SKM-1 treated with dmso at 0.1 percent for 144 hours (cell line): ENCODE measurements at regions not wholly inside any gene's neighbourhood (a gene's known extent, or its start where the extent isn't known, plus 50 kb on each side); places are given as distances from the start of the nearest gene placed in this dataset.
"Not testable (repeated sequence)": the region's sequence is repeated elsewhere in the genome, so short reads cannot be mapped to it uniquely, and the experiment has no call there.

Experiments used
- DNase-seq: peaks from one replicate; lab custom pipeline; 2025; ENCODE audit not compliant: unreplicated experiment; lab: John Stamatoyannopoulos, UW

DNA sequence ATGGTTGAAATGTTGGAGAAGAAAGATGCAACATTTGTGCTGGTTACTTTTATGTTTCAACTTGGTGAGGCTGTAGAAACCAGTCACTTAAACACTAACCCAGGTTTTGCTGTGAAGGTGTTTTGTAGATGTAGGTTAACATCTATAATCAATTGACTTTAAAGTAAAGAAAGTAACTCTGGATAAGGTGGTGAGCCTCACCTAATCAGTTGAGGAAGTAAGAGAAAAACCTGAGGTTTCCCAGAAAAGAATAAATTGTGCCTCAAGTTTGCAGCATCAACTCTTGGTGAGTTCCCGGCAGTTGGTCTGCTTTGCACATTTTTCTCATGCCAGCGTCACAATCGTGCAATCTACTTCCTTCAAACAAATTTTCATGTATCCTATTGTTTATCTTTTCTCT lies 673.4 kb downstream of the QKI start:
- no peak for DNase-seq

DNA sequence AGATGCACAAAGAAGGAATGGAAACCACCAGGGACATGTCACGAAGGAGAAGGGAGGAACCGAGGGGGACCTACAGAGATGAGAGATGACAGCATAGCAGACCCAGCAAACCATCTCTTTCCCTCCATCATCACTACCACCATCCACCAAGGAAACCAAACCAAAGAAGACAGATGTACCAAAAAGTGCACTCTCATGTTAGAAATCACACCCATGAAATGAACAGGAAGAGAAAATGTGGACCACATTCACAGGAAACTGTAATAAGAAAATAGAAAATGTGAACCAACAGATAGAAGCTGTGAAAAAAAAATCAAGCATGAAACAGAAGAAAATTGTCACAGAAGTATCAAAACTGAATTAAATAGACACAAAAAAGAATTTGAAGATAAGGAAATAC lies 672.7 kb downstream of the QKI start:
- DNase-seq: no peak

DNA sequence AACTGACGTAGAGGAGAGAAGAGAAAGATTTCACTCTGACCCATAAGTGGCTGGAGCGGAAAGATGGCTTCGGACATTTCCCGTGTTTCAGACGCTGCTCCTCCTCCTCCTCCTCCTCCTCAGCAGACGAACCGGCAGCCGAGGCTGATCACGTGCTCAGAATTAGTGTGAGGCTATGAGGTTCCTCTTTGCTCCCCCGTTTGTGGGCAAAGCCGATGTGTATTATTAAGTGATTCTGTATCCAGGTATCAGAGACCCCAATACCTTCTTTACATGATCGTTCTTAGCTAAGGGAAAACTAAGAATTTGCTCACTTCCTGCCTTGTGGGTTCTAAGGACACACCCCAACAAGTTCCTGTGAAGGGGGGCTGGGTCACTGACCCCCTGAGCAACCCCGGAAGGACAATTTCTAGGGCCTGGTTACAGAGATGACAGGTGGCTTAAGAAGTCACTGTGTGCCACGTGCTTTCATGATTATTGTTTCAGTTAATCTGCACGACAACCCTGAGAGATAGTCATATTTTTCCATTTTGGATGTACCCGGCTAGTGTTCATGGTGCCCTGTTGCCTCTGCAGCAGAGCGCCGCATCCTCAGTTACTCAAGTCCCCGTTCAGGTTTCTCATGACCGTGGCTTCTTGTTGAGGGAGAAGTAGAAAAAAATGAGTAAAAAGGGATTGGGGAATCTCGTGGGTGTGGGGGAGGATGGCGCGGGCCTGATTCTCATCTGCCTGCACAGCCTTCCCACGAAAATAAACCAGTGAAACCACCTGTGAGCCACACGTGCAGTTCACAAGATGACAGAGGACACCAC lies 671.8 kb downstream of the QKI start:
- no peak for DNase-seq

DNA sequence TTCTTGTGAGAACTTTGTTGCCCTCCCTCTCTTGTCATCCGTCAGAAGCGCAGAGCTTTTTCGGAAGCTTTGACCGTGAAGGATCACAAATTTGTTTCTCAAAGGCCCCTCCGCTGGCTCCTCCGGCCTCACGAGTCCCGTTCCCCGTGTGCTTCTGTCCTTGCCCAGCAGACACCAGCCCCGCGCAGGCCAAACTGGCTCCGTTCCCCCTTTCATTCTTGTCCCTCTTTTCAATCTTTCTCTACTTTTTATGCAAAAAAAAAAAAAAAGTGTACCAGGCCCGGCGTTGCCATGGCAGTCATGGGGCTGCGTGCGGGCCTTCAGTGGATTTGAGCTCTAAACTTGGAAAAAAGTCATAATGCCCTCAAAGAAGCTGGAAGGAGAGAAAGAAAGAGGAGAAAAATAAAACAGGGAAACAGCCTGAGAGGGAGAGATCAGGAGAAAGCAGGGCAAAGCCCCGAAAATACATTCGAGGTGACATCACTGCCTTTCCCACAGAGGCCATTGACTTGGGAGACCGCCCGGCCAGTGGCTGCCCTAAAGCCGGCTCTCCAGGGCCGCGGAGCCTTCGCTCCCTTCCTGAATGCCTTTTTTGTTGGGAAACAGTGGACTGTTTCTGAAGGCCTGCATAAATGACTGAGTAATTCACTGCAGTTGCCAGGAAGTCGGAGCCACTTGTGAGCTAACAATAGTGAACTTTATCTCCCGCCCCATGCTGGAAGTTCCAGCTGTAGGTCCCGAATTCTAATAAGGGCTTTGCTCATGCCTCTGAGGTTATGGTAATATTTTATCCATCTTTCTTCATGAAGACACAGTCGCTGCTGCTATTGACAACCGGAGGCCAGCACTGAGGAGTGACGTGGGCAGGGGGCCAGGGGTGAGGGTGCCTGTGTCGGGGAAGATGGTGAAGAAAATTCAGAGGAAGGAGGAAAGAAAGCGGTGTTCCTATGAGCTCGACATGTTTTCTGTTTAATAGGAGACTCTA lies 670.9 kb downstream of the QKI start:
- no peak for DNase-seq

DNA sequence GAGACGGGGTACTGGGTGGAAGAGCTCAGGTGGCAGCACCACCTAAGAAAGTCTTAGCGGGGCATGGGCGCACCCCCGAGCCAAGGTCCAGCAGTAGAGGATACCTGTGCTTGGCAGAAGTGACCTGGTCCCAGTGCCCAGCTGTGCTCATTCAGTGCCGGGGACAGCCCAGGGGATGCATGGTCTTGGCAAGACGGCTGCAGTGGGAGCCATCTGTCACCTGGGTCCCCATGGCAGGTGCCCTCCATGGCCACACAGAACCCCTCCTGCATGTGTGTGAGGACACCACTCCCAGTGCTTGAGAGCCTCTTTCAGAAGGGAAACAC lies 664.7 kb downstream of the QKI start:
- no peak for DNase-seq

DNA sequence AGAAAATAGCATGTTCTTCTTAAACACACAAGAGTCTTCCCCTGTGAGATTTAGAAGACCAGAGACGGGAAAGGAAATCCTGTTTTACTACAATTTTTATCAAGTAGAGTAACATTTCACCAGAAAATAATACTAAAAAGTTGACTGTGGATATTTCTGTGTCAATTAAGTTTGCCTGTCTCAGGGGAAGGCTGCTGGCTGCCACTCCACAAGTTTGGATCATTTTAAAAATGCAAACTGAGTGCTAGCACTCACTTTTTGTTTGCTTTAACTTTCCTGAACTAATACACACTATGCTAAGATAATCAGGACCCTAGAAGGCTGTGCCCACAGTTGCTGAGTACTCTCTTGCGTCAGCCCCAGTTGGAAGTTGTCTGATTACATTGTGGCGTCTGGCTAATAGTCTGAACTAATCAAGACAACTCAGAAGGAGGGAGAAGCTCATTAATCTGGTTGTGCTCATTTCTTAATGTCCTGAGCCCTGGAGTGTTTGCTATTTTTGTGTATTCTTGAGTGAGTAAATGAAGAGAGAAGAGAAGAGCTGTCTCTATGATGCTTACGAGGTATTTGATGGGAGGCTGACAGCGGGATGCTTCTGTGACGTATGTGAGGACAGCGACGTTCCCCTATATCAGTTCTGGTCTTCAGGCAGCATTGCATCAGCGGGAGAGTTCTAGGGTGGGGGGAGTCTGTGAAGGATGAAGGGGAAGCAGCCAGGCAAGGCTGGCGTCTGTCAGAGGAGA lies 664.2 kb downstream of the QKI start:
- no peak for DNase-seq

DNA sequence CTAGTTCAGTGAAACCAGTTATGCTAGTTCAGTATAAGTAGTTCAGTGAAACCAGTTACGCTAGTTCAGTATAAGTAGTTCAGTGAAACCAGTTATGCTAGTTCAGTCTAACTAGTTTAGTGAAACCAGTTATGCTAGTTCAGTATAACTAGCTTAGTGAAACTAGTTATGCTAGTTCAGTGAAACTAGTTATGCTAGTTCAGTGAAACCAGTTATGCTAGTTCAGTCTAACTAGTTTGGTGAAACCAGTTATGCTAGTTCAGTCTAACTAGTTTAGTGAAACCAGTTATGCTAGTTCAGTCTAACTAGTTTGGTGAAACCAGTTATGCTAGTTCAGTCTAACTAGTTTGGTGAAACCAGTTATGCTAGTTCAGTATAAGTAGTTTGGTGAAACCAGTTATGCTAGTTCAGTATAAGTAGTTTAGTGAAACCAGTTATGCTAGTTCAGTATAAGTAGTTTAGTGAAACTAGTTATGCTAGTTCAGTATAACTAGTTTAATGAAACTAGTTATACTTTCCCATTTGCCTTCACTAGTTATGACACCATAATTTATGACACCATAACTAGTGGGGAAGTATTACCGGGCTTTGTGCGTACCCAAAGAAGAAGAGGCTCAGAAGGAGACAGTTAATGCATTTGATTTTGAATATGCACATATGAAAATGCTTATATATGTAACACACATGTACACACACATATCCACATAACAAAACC lies 662.5 kb downstream of the QKI start:
- DNase-seq: not testable (repeated sequence)

DNA sequence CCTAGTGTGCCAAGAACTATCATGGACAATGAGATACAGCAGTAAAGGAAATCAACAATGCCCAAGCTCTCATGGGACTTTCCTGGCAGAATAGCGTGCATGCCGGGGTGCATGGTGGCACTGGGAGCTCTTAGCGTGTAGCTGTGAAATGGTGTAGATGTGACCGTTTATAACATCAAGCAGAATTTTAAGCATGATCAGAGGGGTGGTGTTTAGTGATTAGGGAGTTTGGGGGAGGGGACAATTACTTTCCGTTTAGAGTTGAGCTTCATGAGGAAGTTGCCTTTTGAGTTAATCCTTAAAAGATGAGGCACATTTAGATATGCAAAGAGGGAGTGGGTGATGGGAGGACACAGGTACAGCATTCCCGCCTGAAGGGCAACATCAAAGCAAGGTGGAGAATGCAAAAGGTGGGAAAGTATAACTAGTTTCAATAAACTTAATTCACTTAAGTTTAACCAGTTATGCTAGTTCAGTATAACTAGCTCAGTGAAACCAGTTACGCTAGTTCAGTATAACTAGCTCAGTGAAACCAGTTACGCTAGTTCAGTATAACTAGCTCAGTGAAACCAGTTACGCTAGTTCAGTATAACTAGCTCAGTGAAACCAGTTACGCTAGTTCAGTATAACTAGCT lies 661.6 kb downstream of the QKI start:
- no peak for DNase-seq

DNA sequence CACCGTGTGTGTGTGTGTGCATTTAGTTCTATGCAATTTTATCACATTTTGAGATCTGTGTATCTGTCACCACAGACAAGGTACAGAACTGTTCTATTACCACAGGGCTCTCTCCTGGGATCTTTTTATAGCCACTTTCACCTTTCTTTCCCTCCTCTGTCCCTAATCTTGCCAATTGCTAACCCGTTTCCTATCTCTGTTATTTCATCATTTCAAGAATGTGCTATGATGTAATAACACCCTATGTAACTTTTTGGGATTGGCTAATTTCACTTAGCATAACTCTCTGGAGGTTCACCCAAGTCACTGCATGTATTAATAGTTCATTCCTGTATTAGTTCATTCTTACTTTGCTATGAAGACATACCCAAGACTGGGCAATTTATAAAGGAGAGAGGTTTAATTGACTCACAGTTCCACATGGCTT lies 657.7 kb downstream of the QKI start:
- DNase-seq: no peak

DNA sequence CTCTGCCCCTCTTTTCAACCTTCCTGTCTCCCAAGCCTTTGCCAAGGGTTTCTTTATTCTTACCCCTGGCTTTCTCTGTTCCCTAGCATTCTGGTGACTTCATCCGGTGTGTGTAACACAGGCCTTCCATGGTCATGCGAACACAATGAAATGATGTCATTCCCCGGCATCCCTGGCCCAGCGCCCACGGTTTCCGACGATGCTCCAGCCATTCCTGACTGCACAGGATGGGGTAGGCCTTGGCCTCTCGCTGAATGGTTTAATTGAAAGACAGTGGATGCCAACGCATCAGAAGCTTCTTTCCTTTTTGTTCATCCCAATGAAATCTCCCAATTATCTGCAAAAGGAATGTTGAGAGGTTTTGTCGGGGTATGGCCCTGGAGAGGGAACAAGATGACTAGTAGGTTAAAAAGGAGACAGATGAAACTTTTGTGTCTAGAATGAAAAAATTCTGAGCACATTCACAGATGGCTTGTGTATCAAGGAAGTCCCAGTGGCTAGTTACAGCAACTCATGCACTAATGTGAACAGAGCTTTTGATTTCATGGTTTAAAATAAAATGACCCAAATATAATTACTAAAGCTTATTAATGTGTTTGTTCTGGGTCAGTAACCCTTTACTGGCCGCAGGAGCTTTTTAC lies 655.0 kb downstream of the QKI start:
- DNase-seq: no peak

DNA sequence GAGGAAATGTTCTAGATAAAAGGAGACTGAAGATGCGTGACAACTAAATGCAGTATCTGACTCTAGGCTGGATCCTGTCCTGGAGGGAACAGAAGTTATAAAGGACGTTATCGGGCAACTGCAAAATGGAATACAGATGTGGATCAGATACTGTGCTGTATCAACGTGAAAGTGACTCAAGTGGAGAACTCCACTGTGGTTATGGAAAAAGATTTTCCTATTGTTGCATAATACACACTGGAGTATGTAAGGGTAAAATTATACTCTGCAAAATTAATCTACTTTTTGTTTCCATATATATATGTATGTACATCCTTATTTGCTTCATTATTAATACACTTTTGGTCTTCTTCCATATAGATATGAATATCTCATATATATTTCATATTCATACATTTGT lies 654.0 kb downstream of the QKI start:
- no peak for DNase-seq

DNA sequence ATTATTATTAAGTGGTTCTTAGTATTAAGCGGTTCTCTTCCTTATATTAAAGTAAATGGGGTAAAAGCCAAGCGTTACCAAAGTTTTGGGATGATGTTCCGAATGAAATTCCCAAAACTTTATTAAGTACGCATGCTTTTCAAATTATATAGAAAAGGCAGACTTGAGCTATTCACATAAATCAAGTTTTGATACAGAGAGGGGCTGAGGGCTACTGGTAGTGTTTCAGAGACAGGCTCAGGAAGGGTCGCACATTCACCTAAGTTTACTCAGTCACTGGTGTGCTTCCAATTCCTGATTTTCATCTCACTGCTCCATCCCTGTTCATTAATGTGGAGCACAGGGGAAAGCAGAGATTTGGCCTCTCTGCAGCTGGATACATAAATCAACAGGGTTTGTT lies 652.2 kb downstream of the QKI start:
- DNase-seq: no peak

DNA sequence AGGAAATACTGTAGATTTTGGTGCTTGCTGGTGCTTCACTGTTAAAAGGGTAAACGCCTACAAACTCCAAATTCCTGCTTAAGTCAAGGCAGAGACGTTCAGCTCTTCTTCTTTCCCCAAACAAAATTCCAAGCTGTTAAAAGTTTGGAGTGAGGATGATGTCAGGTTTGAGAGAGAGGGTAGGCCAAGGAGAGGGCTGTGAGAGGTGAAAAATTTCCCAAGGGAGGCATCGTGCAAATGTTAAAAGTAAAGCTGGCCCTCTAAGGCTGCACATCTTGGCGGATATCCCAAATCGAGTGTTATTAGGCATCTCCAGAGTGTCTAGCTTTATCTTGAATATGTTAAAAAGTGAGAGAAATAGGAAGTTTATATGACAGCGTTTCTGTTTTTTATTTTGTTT lies 651.8 kb downstream of the QKI start:
- no peak for DNase-seq

DNA sequence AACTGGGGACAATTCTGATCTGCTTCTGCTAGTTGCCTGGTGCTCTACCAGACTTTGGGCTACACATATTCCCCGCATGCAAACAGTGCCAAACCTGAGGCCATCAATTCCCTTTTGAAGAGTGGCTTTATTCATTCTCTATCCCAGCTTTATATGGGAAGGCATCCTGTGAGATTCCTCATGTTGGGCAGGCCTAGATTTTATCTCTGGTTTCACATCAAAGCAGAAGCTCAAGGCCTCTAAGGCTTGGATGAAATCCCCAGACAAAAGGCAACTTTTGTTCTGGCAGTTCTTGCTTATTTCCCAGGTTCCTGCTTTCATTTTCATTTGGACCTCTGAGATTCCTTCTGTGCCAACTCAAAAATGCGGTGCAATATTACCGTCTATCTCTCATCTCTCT lies 648.8 kb downstream of the QKI start:
- DNase-seq: no peak

DNA sequence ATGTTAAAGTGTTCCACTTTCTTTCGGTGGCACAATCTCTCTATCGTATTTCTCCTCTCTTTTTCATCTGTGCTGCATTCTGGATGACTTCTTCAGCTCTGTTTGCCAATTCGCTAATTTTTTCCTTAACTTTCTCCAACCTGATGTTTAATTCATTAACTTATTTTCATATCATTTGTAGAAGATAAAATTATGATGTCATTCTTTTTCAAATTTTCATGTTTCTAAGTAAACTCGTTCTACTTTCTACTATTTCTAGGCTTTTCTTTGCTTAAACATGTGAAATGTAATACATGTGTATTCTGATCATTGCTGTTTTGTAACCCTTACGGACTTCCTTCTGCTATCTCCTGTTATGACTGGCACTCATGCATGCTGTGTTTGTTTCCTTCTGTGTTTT lies 648.4 kb downstream of the QKI start:
- no peak for DNase-seq

DNA sequence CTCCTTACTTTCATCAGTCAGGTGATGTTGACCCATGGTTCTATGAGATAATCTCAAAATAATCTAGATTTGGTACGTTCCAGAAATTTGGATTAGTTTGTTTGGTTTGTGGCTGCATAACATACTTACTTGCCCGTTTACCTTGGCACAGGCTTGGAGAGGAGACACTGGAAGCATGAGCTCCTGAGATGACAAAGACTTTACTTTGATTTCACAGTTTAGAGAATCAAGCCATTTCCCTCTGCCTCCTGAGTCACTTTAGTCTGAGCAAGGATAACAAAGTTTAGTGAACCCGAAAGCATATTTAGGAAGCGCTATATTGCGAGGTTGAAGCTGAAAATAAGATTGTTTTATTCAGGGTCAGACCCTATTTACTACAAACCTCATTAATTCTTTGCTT lies 643.4 kb downstream of the QKI start:
- no peak for DNase-seq

DNA sequence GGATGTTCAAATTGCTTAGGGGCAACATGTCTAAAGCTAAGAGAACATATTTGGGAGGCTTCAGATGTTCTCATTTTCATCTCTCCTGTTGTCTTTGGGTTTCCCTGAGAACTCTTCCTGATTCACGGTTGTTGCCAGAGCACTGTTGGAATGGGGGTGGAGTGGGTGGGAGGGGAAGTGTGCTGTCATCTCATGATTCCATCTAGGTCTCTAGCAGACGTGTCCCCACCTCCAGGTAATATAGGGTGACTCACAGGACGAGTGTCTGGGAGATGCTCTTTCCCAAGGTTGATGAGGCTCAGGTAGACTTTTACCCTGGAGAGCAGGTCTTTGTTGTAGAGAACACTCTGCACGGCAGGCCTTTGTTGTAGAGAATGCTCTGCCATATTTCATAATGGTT lies 636.9 kb downstream of the QKI start:
- DNase-seq: no peak

DNA sequence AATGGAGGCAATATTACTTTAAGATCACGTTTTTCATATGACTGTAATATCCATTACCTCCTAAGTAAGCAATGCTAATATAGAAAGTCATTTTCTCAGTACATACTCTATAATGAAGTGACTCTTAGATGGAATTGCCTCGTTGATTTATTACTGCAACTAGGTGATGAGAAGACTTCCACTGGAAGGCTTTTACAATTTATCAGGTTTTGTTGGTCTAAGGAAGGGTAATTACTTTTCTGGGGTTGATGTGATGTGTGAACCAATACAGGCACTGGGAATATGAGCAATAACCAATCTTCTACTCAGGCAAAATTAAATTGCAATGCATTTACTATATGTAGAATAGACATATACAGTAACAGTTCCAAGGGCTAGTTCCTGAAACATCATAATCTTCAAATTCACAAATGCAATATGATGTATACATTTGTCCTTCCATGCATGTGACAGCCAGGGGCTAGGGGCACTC lies 635.0 kb downstream of the QKI start:
- DNase-seq: no peak

DNA sequence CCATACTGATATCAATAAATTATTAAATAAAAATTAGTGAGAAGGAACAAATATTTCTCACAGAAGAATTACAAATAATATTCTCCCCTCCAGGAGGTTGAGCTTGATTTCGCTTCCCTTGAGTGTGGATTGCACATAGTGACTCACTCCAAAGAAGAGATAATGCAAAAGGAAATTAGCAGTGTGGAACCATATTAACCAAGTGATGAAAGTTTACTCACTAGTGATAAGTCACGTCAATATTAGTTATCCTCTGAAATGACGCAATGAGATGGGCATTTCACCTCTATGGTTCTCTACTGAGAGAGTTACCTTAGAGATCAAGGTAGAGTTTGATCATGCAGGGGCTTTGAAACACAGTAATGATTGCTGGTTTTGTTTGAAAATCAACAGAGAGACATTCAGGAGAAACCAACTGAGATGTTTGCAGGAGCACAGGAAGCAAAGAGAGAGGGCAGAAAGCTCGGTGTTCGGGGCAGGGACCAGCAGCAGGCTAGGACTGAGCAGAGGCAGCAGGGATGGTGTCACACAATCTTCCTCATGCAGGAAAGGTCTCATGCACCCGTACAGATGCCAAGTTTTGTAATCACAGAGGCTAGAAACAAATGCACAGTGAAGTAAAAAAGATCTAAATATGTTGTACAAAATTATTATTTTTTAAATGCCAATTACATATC lies 634.5 kb downstream of the QKI start:
- no peak for DNase-seq
